GM12874 (cell line): ENCODE measurements at regions not wholly inside any gene's neighbourhood (a gene's known extent, or its start where the extent isn't known, plus 50 kb on each side); places are given as distances from the start of the nearest gene placed in this dataset.

ENCODE experiments used
- CTCF ChIP-seq: IDR thresholded peaks from 2 replicates; pipeline ENCODE4 v1.5.1; 2011; ENCODE audit warnings: low read depth, mild to moderate bottlenecking, control low read depth, low read length, moderate library complexity; ENCODE audit not compliant: insufficient read depth

GRCh38 chr1:25051906-25052305 lies 121.8 kb upstream of the RUNX3 start:
- TF ChIP-seq CTCF: no peak

DNA sequence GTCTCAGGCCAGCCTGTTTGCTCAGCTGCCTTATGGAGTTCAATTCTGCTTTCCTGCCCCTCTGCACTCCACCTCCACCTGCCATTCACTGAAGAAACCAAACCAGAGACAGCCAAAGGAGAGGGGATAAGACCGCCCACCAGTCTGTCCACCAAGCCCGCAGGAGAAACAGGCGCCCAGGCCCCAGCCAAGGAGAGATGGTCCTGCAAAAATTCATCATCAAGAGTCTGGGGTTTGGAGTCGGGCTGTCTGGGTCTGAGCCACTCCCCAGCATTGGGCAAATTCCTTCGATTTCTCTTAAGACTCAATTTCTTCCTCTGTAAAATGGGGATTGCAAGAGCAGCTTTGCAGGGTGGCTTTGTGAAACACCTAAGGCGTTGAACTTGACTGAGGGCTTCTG lies 121.4 kb upstream of the RUNX3 start:
- no peak for TF ChIP-seq CTCF

GRCh38 chr1:25050165-25050564 lies 120.1 kb upstream of the RUNX3 start:
- no peak for TF ChIP-seq CTCF

GRCh38 chr1:25049190-25049589 lies 119.1 kb upstream of the RUNX3 start:
- no peak for TF ChIP-seq CTCF

DNA sequence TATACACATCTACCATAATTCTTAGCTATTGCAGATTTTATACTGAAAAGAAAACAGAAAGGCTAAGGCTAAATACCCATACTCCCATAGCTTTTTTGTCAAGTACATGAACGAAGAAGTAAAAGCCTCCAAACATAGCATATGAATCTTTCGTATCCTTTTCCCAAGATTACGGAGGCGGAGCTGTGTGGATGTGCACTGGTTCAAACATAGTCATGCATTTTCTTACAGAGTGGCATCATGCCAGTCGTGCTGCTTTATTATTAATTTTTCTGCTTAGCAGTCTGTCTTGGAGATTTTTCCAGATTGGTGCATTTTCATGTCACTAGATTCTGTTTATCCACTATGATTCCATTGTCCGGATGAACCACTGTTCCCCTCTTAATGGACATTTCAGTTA lies 118.7 kb upstream of the RUNX3 start:
- TF ChIP-seq CTCF: no peak

DNA sequence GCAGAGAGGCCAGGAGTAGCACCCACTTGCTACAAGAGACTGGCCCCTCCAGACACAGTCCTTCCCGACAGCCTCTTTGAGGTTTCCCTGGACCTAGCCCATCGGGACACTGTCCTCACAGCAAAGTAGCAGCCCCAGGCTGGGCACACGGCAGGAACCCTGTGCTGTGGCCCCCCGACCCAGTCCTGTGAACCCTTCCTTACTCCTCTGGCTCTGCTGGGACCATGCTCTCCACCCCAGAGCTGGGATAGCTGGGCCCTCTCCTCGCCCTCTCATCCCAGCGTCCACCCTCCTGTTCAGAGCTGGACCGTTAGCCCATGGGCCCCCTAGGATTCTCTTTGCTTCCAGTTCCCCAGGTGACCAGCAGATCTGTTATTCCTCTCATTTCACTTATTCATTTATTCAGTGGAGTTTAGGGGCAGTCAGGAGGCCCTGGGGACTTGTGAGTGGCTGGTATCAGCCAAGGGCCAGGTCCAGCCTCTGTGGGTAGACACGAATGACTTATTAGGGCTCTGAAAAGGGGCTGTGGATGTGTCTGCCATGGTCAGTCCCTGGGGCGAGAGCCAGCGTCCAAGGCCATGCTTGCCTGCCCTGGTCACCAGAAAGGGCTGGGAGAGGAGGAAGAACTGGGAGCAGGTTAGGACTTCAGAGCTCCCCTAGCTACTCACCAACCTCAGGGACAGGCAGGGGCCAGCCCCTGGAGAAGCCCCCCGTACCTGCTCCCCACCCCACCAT lies 117.6 kb upstream of the RUNX3 start:
- no peak for TF ChIP-seq CTCF

- no peak for TF ChIP-seq CTCF
Measured at GRCh38 chr1:25046194-25046532, 116.1 kb upstream of the RUNX3 start.
